ENCODE measurements at regions not wholly inside any gene's neighbourhood (a gene's known extent, or its start where the extent isn't known, plus 50 kb on each side); places are given as distances from the start of the nearest gene placed in this dataset.
A peak's percentile ranks its signal among the peaks of the same experiment; 100 is the strongest.

- TF ChIP-seq CTCF (IDR thresholded peaks at IDR 0.05; ENCODE audit: poor library complexity, severe bottlenecking) (peak; percentile 46), EZH2 (IDR thresholded peaks at IDR 0.05; ENCODE audit: borderline replicate concordance, insufficient read depth, low read length, poor library complexity, severe bottlenecking) (no peak), MXI1 (conservative IDR thresholded peaks at IDR 0.05; ENCODE audit: poor library complexity, severe bottlenecking) (no peak), EP300 (conservative IDR thresholded peaks at IDR 0.05; ENCODE audit: poor library complexity, severe bottlenecking) (no peak), POLR2AphosphoS5 (IDR thresholded peaks at IDR 0.05) (no peak)
- TF ChIP-seq, protein P1, sequence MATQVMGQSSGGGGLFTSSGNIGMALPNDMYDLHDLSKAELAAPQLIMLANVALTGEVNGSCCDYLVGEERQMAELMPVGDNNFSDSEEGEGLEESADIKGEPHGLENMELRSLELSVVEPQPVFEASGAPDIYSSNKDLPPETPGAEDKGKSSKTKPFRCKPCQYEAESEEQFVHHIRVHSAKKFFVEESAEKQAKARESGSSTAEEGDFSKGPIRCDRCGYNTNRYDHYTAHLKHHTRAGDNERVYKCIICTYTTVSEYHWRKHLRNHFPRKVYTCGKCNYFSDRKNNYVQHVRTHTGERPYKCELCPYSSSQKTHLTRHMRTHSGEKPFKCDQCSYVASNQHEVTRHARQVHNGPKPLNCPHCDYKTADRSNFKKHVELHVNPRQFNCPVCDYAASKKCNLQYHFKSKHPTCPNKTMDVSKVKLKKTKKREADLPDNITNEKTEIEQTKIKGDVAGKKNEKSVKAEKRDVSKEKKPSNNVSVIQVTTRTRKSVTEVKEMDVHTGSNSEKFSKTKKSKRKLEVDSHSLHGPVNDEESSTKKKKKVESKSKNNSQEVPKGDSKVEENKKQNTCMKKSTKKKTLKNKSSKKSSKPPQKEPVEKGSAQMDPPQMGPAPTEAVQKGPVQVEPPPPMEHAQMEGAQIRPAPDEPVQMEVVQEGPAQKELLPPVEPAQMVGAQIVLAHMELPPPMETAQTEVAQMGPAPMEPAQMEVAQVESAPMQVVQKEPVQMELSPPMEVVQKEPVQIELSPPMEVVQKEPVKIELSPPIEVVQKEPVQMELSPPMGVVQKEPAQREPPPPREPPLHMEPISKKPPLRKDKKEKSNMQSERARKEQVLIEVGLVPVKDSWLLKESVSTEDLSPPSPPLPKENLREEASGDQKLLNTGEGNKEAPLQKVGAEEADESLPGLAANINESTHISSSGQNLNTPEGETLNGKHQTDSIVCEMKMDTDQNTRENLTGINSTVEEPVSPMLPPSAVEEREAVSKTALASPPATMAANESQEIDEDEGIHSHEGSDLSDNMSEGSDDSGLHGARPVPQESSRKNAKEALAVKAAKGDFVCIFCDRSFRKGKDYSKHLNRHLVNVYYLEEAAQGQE (IDR thresholded peaks at IDR 0.05; ENCODE audit: borderline replicate concordance), result no peak
Measured at GRCh38 chr1:168637350-168637991, 61.1 kb downstream of the XCL1 start.
